HG02938 (cell line): ENCODE measurements at regions not wholly inside any gene's neighbourhood (a gene's known extent, or its start where the extent isn't known, plus 50 kb on each side); places are given as distances from the start of the nearest gene placed in this dataset.

Experiments used
- ATAC-seq: cut with Tn5 transposase; IDR thresholded peaks from one replicate; pipeline ENCODE4 v1.9.1; 2021; ENCODE audit warnings: mild to moderate bottlenecking, moderate library complexity; ENCODE audit not compliant: unreplicated experiment

GRCh38 chr16:62565706-62566105 is 529.5 kb upstream of the CDH8 start:
- ATAC-seq: no peak

GRCh38 chr16:62564291-62564690 is 528.1 kb upstream of the CDH8 start:
- ATAC-seq: no peak

- no peak for ATAC-seq
These were observed 525.9 kb upstream of the CDH8 start for GRCh38 chr16:62562121-62562520.

GRCh38 chr16:62549875-62550274 is 513.6 kb upstream of the CDH8 start:
- no peak for ATAC-seq

GRCh38 chr16:62548095-62548494 is 511.9 kb upstream of the CDH8 start:
- ATAC-seq: no peak

- ATAC-seq: no peak
These were observed 510.5 kb upstream of the CDH8 start for GRCh38 chr16:62546701-62547100.

GRCh38 chr16:62545039-62545438 is 508.8 kb upstream of the CDH8 start:
- no peak for ATAC-seq

GRCh38 chr16:62543516-62543915 is 507.3 kb upstream of the CDH8 start:
- ATAC-seq: no peak

GRCh38 chr16:62539657-62540056 is 503.4 kb upstream of the CDH8 start:
- no peak for ATAC-seq

- no peak for ATAC-seq
These were observed 494.2 kb upstream of the CDH8 start for GRCh38 chr16:62530426-62530825.

GRCh38 chr16:62516001-62516400 is 479.8 kb upstream of the CDH8 start:
- no peak for ATAC-seq

GRCh38 chr16:62503073-62503472 is 466.8 kb upstream of the CDH8 start:
- ATAC-seq: no peak

GRCh38 chr16:62478903-62479458 is 442.7 kb upstream of the CDH8 start:
- ATAC-seq: no peak

- no peak for ATAC-seq
These were observed 441.6 kb upstream of the CDH8 start for GRCh38 chr16:62477796-62478195.

- no peak for ATAC-seq
These were observed 439.3 kb upstream of the CDH8 start for GRCh38 chr16:62475573-62475972.

GRCh38 chr16:62462971-62463370 is 426.7 kb upstream of the CDH8 start:
- ATAC-seq: no peak

GRCh38 chr16:62450291-62450690 is 414.1 kb upstream of the CDH8 start:
- no peak for ATAC-seq

GRCh38 chr16:62445909-62446308 is 409.7 kb upstream of the CDH8 start:
- no peak for ATAC-seq

- no peak for ATAC-seq
These were observed 388.0 kb upstream of the CDH8 start for GRCh38 chr16:62424206-62424605.

GRCh38 chr16:62408760-62409159 is 372.5 kb upstream of the CDH8 start:
- no peak for ATAC-seq

- ATAC-seq: no peak
These were observed 370.1 kb upstream of the CDH8 start for GRCh38 chr16:62406387-62406786.

GRCh38 chr16:62404842-62405611 is 368.8 kb upstream of the CDH8 start:
- no peak for ATAC-seq

- no peak for ATAC-seq
These were observed 356.5 kb upstream of the CDH8 start for GRCh38 chr16:62392698-62393097.
